GM18517 (cell line): ENCODE measurements at regions not wholly inside any gene's neighbourhood (a gene's known extent, or its start where the extent isn't known, plus 50 kb on each side); places are given as distances from the start of the nearest gene placed in this dataset.
"Not testable (repeated sequence)": the region's sequence is repeated elsewhere in the genome, so short reads cannot be mapped to it uniquely, and the experiment has no call there.

Source experiments
- ATAC-seq: cut with Tn5 transposase; IDR thresholded peaks from one replicate; pipeline ENCODE4 v1.9.1; 2021; ENCODE audit warnings: mild to moderate bottlenecking, moderate library complexity; ENCODE audit not compliant: unreplicated experiment

GRCh38 chr4:114087596-114088230 lies 108.3 kb upstream of the ARSJ start:
- ATAC-seq = no peak

- no peak for ATAC-seq
Measured at GRCh38 chr4:114088481-114088880, 109.0 kb upstream of the ARSJ start.

GRCh38 chr4:114091546-114091945 lies 112.1 kb upstream of the ARSJ start:
- ATAC-seq = no peak

- ATAC-seq = no peak
Measured at GRCh38 chr4:114093221-114093715, 113.8 kb upstream of the ARSJ start.

GRCh38 chr4:114100288-114101031 lies 121.0 kb upstream of the ARSJ start:
- ATAC-seq = no peak

- ATAC-seq = no peak
Measured at GRCh38 chr4:114103908-114104307, 124.5 kb upstream of the ARSJ start.

- no peak for ATAC-seq
Measured at GRCh38 chr4:114108869-114109268, 129.4 kb upstream of the ARSJ start.

- no peak for ATAC-seq
Measured at GRCh38 chr4:114109776-114110175, 130.3 kb upstream of the ARSJ start.

GRCh38 chr4:114115526-114115925 lies 136.1 kb upstream of the ARSJ start:
- no peak for ATAC-seq

- ATAC-seq = no peak
Measured at GRCh38 chr4:114116861-114117260, 137.4 kb upstream of the ARSJ start.

GRCh38 chr4:114121221-114121620 lies 141.8 kb upstream of the ARSJ start:
- ATAC-seq = no peak

- ATAC-seq = no peak
Measured at GRCh38 chr4:114132199-114132598, 152.8 kb upstream of the ARSJ start.

- peak; percentile 84 for ATAC-seq
Measured at GRCh38 chr4:114132830-114133229, 153.4 kb upstream of the ARSJ start.

- ATAC-seq = no peak
Measured at GRCh38 chr4:114136069-114136468, 156.6 kb upstream of the ARSJ start.

GRCh38 chr4:114137984-114138383 lies 158.5 kb upstream of the ARSJ start:
- no peak for ATAC-seq

GRCh38 chr4:114146947-114147618 lies 167.6 kb upstream of the ARSJ start:
- no peak for ATAC-seq

GRCh38 chr4:114147619-114148208 lies 168.3 kb upstream of the ARSJ start:
- not testable (repeated sequence) for ATAC-seq

- not testable (repeated sequence) for ATAC-seq
Measured at GRCh38 chr4:114148372-114149070, 169.1 kb upstream of the ARSJ start.

GRCh38 chr4:114156371-114156770 lies 176.9 kb upstream of the ARSJ start:
- no peak for ATAC-seq

- no peak for ATAC-seq
Measured at GRCh38 chr4:114161809-114162208, 182.4 kb upstream of the ARSJ start.

- ATAC-seq = no peak
Measured at GRCh38 chr4:114163051-114163450, 183.6 kb upstream of the ARSJ start.
